Neuronal stem cell (in vitro differentiated cells): ENCODE measurements at regions not wholly inside any gene's neighbourhood (a gene's known extent, or its start where the extent isn't known, plus 50 kb on each side); places are given as distances from the start of the nearest gene placed in this dataset.

Experiments used
- DNase-seq: peaks from one replicate; pipeline ENCODE4 v3.0.0-alpha.2; 2013; ENCODE audit warnings: low spot score
- H2AFZ ChIP-seq: one replicate; pipeline ENCODE4 v1.6.1; 2013; ENCODE audit warnings: mild to moderate bottlenecking, low read length, inconsistent platforms
- H2AK5ac ChIP-seq: 2 replicates; pipeline ENCODE4 v1.6.1; 2013; ENCODE audit warnings: low read depth, mild to moderate bottlenecking, inconsistent platforms, low read length, moderate library complexity, mixed read lengths
- H2BK120ac ChIP-seq: 2 replicates; pipeline ENCODE4 v1.6.1; 2013; ENCODE audit warnings: low read depth, mild to moderate bottlenecking, inconsistent platforms, low read length, moderate library complexity, mixed read lengths
- H2BK12ac ChIP-seq: one replicate; pipeline ENCODE4 v1.6.1; 2013; ENCODE audit warnings: low read length, inconsistent platforms
- H2BK15ac ChIP-seq: 2 replicates; pipeline ENCODE4 v1.6.1; 2013; ENCODE audit warnings: mild to moderate bottlenecking, low read length, inconsistent platforms, mixed read lengths
- H2BK5ac ChIP-seq: one replicate; pipeline ENCODE4 v1.6.1; 2013; ENCODE audit warnings: inconsistent platforms, mild to moderate bottlenecking, low read length, moderate library complexity
- H3K14ac ChIP-seq: one replicate; pipeline ENCODE4 v1.6.1; 2013; ENCODE audit warnings: low read length, inconsistent platforms
- H3K18ac ChIP-seq: 2 replicates; pipeline ENCODE4 v1.6.1; 2013; ENCODE audit warnings: low read length, inconsistent platforms
- H3K23ac ChIP-seq: 2 replicates; pipeline ENCODE4 v1.6.1; 2013; ENCODE audit warnings: low read depth, mild to moderate bottlenecking, mixed read lengths, low read length, inconsistent platforms; ENCODE audit not compliant: poor library complexity
- H3K27ac ChIP-seq: replicated peaks from 3 replicates; pipeline ENCODE4 v1.5.1; 2013; ENCODE audit warnings: low read length, inconsistent platforms
- H3K27me3 ChIP-seq, 3 experiments: 2 replicates each; pipeline ENCODE4 v1.6.1; 2013; ENCODE audit warnings: low read length in 3 of 3, mild to moderate bottlenecking in 2 of 3, inconsistent platforms in 1 of 3, low read depth in 1 of 3, mixed read lengths in 1 of 3, moderate library complexity in 1 of 3; ENCODE audit not compliant: control insufficient read depth in 3 of 3, insufficient read depth in 3 of 3
- H3K36me3 ChIP-seq, 2 donors: replicated peaks in 1 of 2; 2 replicates each; pipeline ENCODE4 v1.6.1; 2013; ENCODE audit warnings: low read length in 2 of 2; ENCODE audit not compliant: control insufficient read depth in 2 of 2, insufficient read depth in 2 of 2
- H3K4ac ChIP-seq: 2 replicates; pipeline ENCODE4 v1.6.1; 2013; ENCODE audit warnings: inconsistent platforms, mild to moderate bottlenecking, low read length, moderate library complexity
- H3K4me1 ChIP-seq, 2 donors: 1 replicate in 1 of 2; 2 replicates in 1 of 2; pipeline ENCODE4 v1.6.1; 2013; ENCODE audit warnings: low read length in 2 of 2, low read depth in 1 of 2; ENCODE audit not compliant: control insufficient read depth in 2 of 2, insufficient read depth in 1 of 2
- H3K4me2 ChIP-seq: one replicate; pipeline ENCODE4 v1.6.1; 2013; ENCODE audit warnings: mild to moderate bottlenecking, low read length, inconsistent platforms; ENCODE audit not compliant: insufficient read depth, poor library complexity, severe bottlenecking
- H3K4me3 ChIP-seq, 2 donors: 2 replicates each; pipeline ENCODE4 v1.5.1; 2013; ENCODE audit warnings: low read length in 2 of 2, mild to moderate bottlenecking in 2 of 2, inconsistent platforms in 1 of 2, moderate library complexity in 1 of 2
- H3K79me1 ChIP-seq: one replicate; pipeline ENCODE4 v1.6.1; 2013; ENCODE audit warnings: low read depth, mild to moderate bottlenecking, inconsistent platforms, low read length, moderate library complexity
- H3K9ac ChIP-seq: one replicate; pipeline ENCODE4 v1.6.1; 2013; ENCODE audit warnings: mild to moderate bottlenecking, low read depth, low read length, inconsistent platforms; ENCODE audit not compliant: poor library complexity
- H3K9me3 ChIP-seq, 2 donors: replicated peaks in 1 of 2; 2 replicates each; pipeline versions ENCODE3 to v1.6.1; 2013; ENCODE audit warnings: low read length in 2 of 2, mild to moderate bottlenecking in 2 of 2, inconsistent platforms in 1 of 2, low read depth in 1 of 2, mixed read lengths in 1 of 2, moderate library complexity in 1 of 2; ENCODE audit not compliant: control insufficient read depth in 2 of 2, insufficient read depth in 1 of 2
- H4K8ac ChIP-seq: one replicate; pipeline ENCODE4 v1.6.1; 2013; ENCODE audit warnings: low read depth, mild to moderate bottlenecking, inconsistent platforms, low read length, moderate library complexity
- H4K91ac ChIP-seq: one replicate; pipeline ENCODE4 v1.6.1; 2013; ENCODE audit warnings: low read length, low read depth, mild to moderate bottlenecking, inconsistent platforms; ENCODE audit not compliant: poor library complexity
- WGBS, 2 donors: extraction: QIAGEN DNeasy Blood & Tissue Kit; methylation state at CpG; one replicate each; pipeline ENCODE4 v1.1.7; 2013; ENCODE audit warnings: missing lambda C conversion rate in 2 of 2, mixed read lengths in 1 of 2; ENCODE audit not compliant: insufficient read length in 2 of 2, insufficient replicate concordance in 1 of 2; ENCODE audit errors: extremely low coverage in 2 of 2; 5-methylcytosine and 5-hydroxymethylcytosine counted together

GRCh38 chr1:47580451-47580995, 142.7 kb downstream of the FOXD2 start:
- H3K4ac ChIP-seq: no peak overlapping the region
- no peak overlapping the region for H2BK15ac ChIP-seq
- H4K8ac ChIP-seq: no peak overlapping the region
- H4K91ac ChIP-seq: no peak overlapping the region
- H2AK5ac ChIP-seq: no peak overlapping the region
- no peaks in the 10 kb centered on the region for H3K36me3 ChIP-seq
- no peak overlapping the region for H3K14ac ChIP-seq
- H2BK120ac ChIP-seq: no peak overlapping the region
- no peak overlapping the region for H3K9ac ChIP-seq
- H3K23ac ChIP-seq: no peak overlapping the region
- no CpG with 5 or more reads among the region's 11 CpGs for WGBS, 2 donors
- DNase-seq: no peak
- H3K4me2 ChIP-seq: no peak overlapping the region
- no peak overlapping the region for H3K4me3 ChIP-seq
- no peaks in the 10 kb centered on the region for H3K79me1 ChIP-seq
- H3K27ac ChIP-seq: no peak overlapping the region
- peaks cover 0 to 13% of the 10 kb centered on the region in 2 donors for H3K4me1 ChIP-seq
- H3K18ac ChIP-seq: peak overlapping the region; percentile 1
- H2BK5ac ChIP-seq: no peak overlapping the region
- H2AFZ ChIP-seq: no peak overlapping the region
- no peaks in the 10 kb centered on the region for H3K9me3 ChIP-seq
- H3K27me3 ChIP-seq: peaks cover 0 to 52% (median 0%) of the 10 kb centered on the region in 3 experiments
- no peak overlapping the region for H2BK12ac ChIP-seq

DNA sequence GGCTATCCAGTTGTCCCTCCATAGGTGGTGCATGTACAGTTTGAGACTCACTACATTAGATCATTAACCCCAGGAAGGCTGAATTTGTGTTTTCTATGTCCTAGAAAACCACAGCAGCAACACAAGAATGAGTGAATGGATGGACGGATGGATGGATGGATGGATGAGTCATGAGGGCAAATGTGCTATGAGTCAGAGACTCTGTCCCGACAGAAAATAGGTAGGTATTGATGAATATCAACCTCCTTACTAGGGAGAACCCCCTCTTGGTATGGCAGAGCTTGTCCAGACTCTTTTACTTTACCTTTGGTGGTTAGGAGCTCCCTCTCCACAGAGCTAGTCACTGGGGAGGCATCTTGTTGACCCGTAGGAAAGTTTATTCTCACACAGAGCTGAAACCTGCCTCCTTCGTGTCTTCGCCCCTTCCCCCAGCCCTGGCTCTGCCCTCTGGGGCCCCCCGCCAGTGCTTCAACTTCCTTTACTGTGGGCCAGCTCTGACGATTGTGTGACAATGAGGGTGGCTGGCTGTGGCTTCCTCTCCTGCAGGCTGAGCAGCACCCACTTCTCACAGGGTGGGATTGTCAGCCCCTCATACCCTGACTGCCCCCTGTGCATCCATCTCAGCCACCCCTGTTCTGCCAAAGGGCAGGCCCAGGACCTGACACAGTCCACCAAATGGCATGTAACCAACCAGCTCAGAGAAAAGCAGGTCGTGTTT, 145.2 kb downstream of the FOXD2 start:
- no peak overlapping the region for H3K14ac ChIP-seq
- no peak overlapping the region for H3K23ac ChIP-seq
- no peak overlapping the region for H3K9ac ChIP-seq
- H3K4me3 ChIP-seq: no peak overlapping the region
- H2AFZ ChIP-seq: no peak overlapping the region
- no peak overlapping the region for H3K4me2 ChIP-seq
- peak overlapping the region; percentile 81 for H3K18ac ChIP-seq
- H2BK15ac ChIP-seq: no peak overlapping the region
- no peak overlapping the region for H4K8ac ChIP-seq
- H2BK120ac ChIP-seq: no peak overlapping the region
- H3K79me1 ChIP-seq: no peaks in the 10 kb centered on the region
- H3K9me3 ChIP-seq: no peaks in the 10 kb centered on the region
- WGBS, 2 donors: no CpG with 5 or more reads among the region's 8 CpGs
- H3K4me1 ChIP-seq: peaks cover 0 to 5% of the 10 kb centered on the region in 2 donors
- DNase-seq: no peak
- no peaks in the 10 kb centered on the region for H3K36me3 ChIP-seq
- peaks cover 0 to 41% (median 0%) of the 10 kb centered on the region in 3 experiments for H3K27me3 ChIP-seq
- no peak overlapping the region for H3K27ac ChIP-seq
- H2AK5ac ChIP-seq: no peak overlapping the region
- no peak overlapping the region for H2BK5ac ChIP-seq
- no peak overlapping the region for H2BK12ac ChIP-seq
- no peak overlapping the region for H4K91ac ChIP-seq
- H3K4ac ChIP-seq: no peak overlapping the region

- WGBS, 2 donors: no CpG with 5 or more reads among the region's 1 CpG
- no peak for DNase-seq
- no peak overlapping the region for H4K91ac ChIP-seq
- H3K4me2 ChIP-seq: no peak overlapping the region
- H3K79me1 ChIP-seq: no peaks in the 10 kb centered on the region
- no peak overlapping the region for H3K4me3 ChIP-seq
- no peak overlapping the region for H3K27ac ChIP-seq
- H3K4ac ChIP-seq: no peak overlapping the region
- no peak overlapping the region for H3K18ac ChIP-seq
- no peaks in the 10 kb centered on the region for H3K9me3 ChIP-seq
- H2AK5ac ChIP-seq: no peak overlapping the region
- no peak overlapping the region for H2BK5ac ChIP-seq
- H3K27me3 ChIP-seq: peaks cover 0 to 32% (median 0%) of the 10 kb centered on the region in 3 experiments
- no peak overlapping the region for H3K9ac ChIP-seq
- H2AFZ ChIP-seq: no peak overlapping the region
- H3K4me1 ChIP-seq: peaks cover 0 to 1% of the 10 kb centered on the region in 2 donors
- no peak overlapping the region for H2BK120ac ChIP-seq
- no peaks in the 10 kb centered on the region for H3K36me3 ChIP-seq
- no peak overlapping the region for H3K23ac ChIP-seq
- no peak overlapping the region for H3K14ac ChIP-seq
- no peak overlapping the region for H2BK12ac ChIP-seq
- H2BK15ac ChIP-seq: no peak overlapping the region
- no peak overlapping the region for H4K8ac ChIP-seq
Observed at GRCh38 chr1:47584249-47584648, 146.4 kb downstream of the FOXD2 start.

GRCh38 chr1:47585141-47585902, 147.5 kb downstream of the FOXD2 start:
- H3K27me3 ChIP-seq: peaks cover 0 to 36% (median 0%) of the 10 kb centered on the region in 3 experiments

More at GRCh38 chr1:47585141-47585902, 147.5 kb downstream of the FOXD2 start:
- H3K23ac ChIP-seq: no peak overlapping the region
- H3K4me1 ChIP-seq: peaks cover 0 to 1% of the 10 kb centered on the region in 2 donors
- no peaks in the 10 kb centered on the region for H3K36me3 ChIP-seq
- WGBS, 2 donors: no CpG with 5 or more reads among the region's 9 CpGs
- H3K4me2 ChIP-seq: no peak overlapping the region
- no peak overlapping the region for H4K8ac ChIP-seq
- no peak overlapping the region for H3K18ac ChIP-seq
- no peak overlapping the region for H2AK5ac ChIP-seq
- no peaks in the 10 kb centered on the region for H3K79me1 ChIP-seq
- H3K14ac ChIP-seq: no peak overlapping the region
- H2BK12ac ChIP-seq: no peak overlapping the region
- no peak overlapping the region for H3K4ac ChIP-seq
- H2BK120ac ChIP-seq: no peak overlapping the region
- no peak overlapping the region for H3K27ac ChIP-seq
- H4K91ac ChIP-seq: no peak overlapping the region
- no peaks in the 10 kb centered on the region for H3K9me3 ChIP-seq
- no peak overlapping the region for H2BK5ac ChIP-seq
- H3K4me3 ChIP-seq: no peak overlapping the region
- no peak overlapping the region for H2AFZ ChIP-seq
- no peak overlapping the region for H3K9ac ChIP-seq
- H2BK15ac ChIP-seq: no peak overlapping the region
- DNase-seq: no peak
